ENCODE measurements at regions not wholly inside any gene's neighbourhood (a gene's known extent, or its start where the extent isn't known, plus 50 kb on each side); places are given as distances from the start of the nearest gene placed in this dataset.
"Not testable (repeated sequence)": the region's sequence is repeated elsewhere in the genome, so short reads cannot be mapped to it uniquely, and the experiment has no call there.

DNA sequence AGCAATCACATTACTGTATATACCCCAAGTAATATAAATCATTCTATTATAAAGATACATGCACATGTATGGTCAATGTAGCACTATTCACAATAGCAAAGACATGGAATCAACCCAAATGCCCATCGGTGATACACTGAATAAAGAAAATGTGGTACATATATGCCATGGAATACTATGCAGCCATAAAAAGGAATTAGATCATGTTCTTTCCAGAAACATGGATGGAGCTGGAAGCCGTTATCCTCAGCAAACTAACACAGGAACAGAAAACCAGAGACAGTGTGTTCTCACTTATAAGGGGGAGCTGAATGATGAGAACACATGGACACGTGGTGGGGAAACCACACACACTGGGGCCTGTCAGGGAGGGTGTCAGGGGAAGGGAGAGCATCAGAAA, 1180.9 kb downstream of the REEP3 start:
- not testable (repeated sequence) for DNase-seq (ENCODE audit: low read depth in 2 of 2)

DNA sequence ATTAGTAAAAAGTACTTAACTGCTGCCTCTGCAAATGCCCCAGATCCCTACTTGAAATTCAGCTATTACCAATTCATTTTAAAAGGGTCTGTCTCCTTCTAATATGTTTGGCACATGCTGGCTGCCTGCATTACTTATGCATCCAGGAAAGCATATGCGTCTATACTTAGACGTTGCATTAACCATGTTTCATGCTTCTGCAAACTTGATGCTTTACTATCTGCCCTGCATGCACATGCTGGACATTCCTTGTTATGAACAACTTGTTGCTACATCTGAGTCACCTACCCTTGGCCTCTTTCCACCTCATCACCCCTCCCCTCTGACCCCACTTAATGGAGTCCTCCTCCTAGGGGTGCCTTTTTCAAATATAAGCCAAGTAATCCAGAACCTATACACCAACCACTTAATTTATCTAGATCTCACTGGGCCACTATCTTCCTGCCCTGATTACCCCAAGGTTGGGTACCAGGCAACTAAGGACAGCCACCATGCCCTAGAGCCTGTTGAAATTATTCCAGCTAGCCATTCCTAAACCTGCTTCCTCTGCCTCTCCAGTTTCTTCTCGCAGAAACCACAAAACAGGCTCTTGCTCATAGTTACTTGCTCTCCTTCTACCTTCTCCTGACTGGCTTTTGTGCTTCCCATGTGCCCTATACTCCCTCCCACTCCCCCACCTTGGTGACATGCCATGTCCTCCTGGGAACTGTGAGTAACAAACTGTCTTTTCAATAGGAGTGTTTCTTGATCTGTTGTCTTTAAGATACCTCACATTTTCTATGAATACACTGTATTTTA, 1187.9 kb downstream of the REEP3 start:
- no peak for DNase-seq (ENCODE audit: low read depth in 2 of 2)

DNA sequence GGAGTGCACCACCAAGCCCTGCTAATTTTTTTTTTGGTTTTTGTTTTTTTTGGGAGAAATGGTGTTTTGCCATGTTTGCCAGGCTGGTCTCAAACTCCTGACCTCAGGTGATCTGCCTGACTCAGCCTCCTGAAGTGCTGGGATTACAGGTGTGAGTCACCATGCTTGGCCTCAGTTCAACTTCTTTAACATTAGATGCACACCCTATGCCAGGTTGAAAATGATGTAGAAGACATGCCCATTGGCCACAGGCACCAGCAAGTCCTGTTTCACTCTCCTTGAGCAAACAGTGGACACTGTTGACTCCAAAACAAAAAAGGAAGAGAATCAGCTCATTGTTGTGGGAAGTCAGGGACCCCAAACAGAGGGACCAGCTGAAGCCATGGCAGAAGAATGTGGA, 1205.3 kb downstream of the REEP3 start:
- no peak for DNase-seq (ENCODE audit: low read depth in 2 of 2)

DNA sequence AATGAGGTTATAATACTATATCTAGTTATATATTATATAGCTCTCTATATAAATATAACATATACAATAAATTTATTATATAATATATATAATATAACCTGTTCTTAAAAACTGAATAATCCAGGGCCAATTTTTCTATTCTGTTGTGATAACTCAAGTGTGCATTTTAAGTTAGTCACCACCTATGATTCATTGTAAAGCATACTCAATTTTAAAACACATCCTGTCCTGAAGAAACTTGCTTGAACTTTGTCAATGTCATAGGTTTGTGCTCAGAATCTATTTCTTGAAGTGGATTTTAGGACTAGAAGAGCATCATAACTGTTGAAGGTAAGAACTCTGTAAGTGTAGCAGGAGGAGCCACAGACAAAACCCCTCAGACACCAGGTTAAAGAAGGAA, 1209.8 kb downstream of the REEP3 start:
- no peak for DNase-seq (ENCODE audit: low read depth in 2 of 2)

DNA sequence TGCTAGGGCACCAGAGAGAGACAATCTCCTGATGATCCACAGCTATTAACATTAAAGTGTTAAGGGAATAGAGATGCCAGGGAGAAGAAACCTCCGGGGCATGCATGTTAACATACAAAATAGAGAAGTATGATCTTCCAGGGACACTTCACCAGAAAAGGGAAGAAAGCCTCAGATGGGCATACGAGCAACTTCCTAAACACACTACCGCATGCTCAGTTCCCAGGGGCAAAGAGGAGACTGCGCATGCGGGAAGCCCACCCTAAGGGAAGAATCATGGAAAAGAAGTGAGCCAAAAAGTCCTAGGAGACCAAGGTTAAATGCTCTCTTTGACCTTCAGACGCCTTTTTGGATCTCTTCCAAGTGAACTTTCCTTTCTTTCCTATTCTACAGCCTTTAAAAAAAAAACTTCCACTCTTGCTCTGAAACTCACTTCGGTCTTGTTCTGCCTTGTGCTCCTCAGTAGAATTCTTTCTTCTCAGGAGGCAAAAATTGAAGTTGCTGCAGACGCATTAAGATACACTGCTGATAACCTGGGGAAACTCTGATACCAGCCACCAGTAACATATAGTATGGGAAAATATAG, 1211.3 kb downstream of the REEP3 start:
- DNase-seq (ENCODE audit: low read depth in 2 of 2) = no peak

DNA sequence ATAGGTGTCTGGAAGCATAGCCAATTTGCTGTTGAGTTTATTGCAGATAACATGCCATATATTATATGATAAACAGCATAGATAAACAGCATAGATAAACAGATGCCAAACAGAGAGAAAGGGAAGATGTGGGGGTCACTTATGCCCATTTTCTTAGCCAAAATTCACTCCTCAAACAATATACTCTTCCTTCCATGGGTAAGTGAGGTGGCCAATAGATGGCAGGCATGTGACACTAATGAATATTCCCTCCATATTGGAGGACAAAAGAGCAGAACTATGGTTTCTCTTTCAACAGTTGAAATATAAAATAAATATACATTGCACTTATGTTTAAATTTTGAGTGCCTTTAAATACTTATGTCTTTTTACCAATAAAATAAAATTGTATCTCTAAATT, 1212.8 kb downstream of the REEP3 start:
- peak in 1 of 2 experiments; percentile 0 for DNase-seq (ENCODE audit: low read depth in 2 of 2)

DNA sequence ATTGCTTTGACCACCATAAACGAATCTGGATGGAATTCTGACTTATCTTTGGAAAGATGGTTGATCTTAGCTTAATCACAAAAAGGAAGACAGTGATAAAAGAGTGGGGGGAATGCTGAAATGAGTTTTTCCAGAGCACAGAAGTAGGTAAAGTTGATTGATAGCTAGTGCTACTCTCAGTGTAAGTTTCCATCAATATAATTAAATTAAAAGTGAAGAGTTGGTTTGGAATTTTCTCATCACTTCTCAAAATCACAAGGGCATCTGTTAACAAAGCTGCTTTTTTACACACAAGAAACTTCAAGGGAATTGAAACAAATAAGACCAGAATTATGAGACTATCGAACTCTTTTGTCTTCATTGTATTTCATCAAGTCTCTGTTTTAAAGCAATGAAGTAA, 1217.3 kb downstream of the REEP3 start:
- no peak for DNase-seq (ENCODE audit: low read depth in 2 of 2)

DNA sequence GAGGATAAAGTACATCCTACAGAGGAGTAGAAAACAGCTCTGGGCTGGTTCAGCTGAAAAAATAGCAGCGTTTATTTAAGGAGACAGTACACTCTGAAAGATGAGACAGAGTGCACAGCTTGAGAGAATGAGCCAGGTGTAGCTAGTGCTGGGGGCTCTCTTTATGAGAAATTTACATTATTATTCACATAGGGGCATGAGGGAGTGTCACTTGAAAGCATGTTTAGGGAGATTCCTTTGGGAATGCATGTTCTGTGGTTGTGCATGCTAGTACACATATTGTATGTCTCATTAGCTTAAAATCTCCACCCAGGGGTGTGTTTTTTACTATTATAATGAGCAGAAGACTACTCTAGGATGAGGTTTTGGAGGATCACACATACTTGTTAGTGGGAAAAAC, 1224.4 kb downstream of the REEP3 start:
- no peak for DNase-seq (ENCODE audit: low read depth in 2 of 2)

DNA sequence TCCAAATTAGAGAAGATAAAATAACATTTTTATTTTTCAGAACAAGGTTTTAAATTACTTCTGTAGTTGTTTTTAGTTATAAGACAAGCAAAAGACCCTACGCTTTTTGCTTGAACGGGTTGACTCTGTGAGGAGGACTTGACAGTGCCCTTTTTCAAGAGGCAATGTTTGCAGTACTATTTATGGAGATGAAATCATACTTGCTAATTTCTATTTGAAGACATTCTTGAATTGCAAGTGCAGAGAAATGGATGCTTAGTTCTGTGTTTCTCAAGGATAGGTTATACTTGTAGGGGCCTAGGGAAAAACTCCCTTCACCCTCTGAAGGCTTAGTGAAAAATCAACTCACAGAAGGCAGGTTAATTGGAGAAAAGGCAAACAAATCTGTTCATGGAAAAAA, 1229.5 kb downstream of the REEP3 start:
- DNase-seq (ENCODE audit: low read depth in 2 of 2) = no peak

DNA sequence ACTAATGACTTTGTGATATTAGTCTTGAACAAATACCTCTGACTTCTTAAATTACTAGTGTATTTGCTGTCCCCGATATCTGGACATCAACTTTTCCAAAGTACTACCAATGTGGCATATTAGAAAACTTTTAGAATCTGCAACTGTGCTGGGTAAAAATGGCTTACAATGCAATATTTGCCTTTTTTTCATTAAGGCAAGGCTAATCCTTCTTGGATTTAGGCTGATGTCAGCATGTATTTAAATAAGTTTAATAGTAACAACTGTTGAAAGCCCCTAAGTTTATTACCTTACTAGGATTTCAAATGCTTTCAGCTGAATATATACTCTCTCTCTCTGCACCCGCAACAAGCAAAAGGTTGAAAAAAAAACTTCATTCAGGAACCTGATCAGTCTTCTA, 1232.3 kb downstream of the REEP3 start:
- no peak for DNase-seq (ENCODE audit: low read depth in 2 of 2)

DNA sequence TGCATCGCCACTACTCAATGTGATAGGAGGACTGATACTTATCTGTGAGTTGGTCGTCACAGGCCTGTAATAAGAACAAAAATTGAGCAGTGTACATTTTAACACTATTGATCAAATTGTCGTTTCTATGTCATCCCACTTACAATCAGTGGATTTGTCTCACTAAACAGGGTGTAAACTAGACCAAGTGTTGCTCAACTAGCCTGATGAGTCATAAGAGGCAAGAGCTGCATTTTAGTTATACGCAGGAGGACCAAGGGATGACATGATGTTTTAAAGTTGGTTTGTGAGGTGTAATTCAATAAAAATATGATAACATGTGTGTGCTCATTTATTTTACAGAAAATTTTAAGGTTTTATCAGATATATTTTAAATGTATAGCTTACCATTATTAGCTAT, 1239.2 kb downstream of the REEP3 start:
- no peak for DNase-seq (ENCODE audit: low read depth in 2 of 2)

DNA sequence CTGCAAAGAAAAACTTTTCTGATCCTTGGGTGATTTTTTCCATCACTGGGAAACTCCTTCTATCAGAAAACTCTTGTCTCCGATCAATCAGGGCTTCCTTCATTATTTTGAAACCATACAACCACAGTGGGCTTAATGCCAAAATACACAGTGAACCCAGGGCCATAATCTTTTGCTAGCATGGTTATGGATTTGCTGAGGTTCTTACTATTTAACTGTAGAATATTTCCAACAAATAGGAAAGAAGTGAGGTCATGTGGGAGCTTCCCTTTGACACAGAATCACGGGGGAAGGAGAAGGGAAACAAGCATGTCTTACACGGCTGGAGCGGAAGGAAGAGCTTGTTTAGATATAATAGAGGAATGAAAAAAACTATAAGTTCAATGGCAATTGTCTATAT, 1241.7 kb downstream of the REEP3 start:
- DNase-seq (ENCODE audit: low read depth in 2 of 2) = no peak

DNA sequence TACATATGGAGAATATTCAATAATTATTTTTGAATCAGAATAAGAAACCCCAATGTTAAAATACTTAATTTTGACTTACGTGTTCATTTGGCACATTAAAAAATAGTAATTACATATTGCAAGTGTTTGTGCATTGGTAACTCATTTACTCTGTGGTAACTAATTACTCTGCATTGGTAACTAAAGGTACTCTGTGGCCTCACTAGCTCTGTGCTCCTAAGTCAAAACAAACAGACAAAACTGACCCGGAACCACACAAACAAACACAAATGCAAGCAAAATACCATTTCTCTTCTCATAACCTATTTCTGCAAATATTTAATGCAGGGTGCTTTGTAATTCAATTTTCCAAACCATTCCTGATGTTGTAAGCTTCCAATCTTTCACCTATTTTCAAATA, 1244.3 kb downstream of the REEP3 start:
- no peak for DNase-seq (ENCODE audit: low read depth in 2 of 2)

DNA sequence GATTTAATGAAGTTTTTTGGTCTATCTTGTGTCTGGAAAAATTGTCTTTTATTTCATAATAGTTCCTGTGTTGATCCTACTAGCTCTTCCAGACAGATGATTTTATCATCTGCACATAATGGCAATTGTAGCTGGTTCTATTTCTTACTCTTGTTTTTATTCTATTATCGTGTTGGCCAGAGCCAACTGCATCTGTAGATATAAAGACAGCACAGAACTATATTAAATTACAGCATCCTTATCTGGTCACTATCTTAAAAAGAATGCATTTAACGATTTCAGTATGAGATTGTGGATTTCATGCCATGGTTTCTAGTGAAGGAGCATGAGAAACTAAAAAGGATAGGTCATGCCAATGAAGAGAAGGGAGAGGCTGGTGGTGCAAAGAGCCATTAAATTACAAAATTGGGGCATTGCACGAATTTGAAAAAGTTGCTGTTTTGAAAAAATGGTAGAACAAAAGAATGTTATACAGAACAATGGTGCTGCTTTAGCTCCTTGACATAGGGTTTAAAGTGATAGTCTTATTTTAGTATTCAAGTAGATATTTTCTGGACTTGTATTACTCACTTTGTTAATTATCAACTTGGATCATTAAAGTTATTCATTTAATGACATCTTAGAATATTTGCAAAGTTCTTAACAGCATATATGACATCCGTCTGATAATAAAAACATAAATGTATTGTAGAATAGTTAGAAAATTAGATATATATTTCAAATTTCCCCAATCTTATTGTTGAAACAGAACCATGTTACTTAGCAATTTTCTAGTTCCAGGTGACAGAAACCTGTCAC, 1250.3 kb downstream of the REEP3 start:
- DNase-seq (ENCODE audit: low read depth in 2 of 2) = no peak

DNA sequence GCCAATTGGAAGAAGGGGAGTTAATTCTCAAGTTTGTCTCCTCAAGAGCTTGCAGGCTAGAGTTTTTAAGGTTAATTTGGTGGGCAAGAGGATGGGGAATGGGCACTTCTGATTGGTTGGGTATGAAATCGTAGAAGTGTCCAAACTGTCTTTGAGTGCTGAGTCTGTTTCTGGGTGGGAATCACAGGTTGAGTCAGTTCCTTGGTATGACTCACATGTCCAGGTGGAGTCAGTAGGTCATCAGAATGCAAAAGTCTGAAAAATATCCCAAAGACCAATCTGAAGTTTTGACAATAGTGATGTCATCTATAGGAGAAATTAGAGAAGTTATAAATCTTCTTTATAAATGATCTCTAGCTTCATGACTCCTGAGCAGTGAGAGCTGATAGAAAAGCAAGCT, 1252.2 kb downstream of the REEP3 start:
- no peak for DNase-seq (ENCODE audit: low read depth in 2 of 2)

DNA sequence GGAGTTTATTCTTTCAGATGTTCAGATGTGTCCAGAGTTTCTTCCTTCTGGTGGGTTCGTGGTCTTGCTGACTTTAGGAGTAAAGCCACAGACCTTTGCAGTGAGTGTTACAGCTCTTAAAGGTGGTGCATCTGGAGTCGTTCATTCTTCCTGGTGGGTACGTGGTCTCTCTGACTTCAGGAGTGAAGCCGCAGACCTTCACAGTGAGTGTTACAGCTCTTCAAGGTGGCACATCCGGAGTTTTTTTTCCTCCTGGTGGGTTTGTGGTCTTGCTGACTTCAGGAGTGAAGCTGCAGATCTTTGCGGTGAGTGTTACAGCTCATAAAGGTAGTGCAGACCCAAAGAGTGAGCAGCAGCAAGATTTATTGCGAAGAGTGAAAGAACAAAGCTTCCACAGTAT, 1263.2 kb downstream of the REEP3 start:
- DNase-seq (ENCODE audit: low read depth in 2 of 2) = not testable (repeated sequence)

DNA sequence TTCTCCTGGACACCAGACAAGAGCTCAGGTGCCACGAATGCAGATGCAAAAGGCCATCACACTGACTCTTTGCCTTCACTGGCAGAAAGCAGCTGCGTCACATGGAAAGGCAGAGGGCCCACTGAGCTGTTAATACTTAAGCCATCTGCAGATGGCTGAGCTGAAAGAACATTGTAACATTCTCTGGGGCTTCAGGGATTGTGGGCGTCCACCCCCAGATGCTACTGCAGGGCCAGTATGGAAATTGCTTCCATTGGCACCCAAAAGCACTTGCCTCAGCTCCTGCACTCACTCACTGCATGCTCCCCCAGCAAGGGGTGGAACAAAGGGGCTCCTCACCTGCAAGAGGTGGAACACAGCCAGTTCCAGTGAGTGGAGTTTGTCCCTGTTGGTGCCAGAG, 1264.6 kb downstream of the REEP3 start:
- no peak for DNase-seq (ENCODE audit: low read depth in 2 of 2)

DNA sequence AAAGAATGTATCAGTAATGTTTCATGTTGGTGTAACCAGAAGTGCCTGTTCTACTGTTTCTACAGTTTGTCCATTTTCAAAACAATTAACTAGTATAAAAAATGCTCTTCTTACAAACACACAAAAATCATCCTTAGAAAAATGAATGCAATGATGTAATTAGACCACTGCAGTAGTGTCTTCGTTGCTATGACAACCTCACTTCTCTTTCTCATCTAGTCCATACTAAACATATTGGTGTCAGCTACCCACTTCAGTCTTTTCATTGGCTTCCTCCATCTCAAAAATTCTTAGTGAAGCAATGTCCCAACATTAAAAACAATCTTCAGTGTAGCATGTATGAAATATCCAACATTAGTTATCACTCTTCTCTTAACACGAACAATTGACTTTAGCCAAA, 1265.8 kb downstream of the REEP3 start:
- no peak for DNase-seq (ENCODE audit: low read depth in 2 of 2)

DNA sequence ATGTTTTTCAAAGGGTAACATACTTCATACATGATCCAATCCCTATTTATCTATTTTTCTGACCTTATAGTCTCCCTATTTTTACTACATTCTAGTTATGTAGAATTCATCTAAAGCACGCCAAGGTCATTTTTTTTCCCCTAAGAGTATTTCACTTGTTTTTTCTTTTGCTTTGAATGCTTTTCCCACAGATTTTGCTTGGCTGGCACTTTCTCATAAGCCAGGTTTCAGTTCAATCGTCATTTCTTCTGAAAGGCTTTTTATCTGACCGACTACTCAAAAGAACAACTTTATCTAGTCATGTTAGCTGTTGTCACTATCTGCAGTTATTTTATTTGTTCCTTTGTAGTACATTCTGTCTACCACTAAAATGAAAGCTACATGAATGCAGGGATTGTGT, 1274.6 kb downstream of the REEP3 start:
- DNase-seq (ENCODE audit: low read depth in 2 of 2) = no peak

DNA sequence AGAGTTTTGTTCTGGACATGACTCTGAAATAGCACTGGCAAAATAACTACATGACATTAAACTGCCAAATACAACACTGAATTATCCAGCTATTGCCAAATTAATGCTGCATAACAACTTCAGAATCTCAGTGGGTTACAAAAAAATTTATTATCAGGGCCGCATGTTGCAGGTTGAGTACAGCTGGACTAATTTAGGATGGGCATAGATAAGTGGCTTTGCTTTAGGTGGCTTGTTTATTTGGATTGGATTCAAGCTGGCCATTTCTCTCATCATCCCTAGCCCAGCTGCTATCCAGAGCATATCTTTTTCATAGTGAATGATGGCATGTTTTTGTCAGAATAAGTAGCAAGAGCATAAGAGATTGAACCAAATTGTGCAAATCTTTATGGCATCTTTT, 1277.1 kb downstream of the REEP3 start:
- no peak for DNase-seq (ENCODE audit: low read depth in 2 of 2)

DNA sequence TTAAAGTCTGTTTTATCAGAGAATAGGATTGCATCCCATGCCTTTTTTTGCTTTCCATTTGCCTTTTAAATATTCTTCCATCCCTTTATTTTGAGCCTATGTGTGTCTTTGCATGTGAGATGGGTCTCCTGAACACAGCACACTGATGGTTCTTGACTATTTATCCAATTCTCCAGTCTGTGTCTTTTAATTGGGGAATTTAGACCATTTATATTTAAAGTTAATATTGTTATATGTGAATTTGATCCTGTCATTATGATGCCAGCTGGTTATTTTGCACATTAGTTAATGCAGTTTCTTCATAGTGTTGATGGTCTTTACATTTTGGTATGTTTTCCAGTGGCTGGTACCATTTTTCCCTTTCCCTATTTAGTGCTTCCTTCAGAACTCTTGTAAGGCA, 1287.0 kb downstream of the REEP3 start:
- not testable (repeated sequence) for DNase-seq (ENCODE audit: low read depth in 2 of 2)

DNA sequence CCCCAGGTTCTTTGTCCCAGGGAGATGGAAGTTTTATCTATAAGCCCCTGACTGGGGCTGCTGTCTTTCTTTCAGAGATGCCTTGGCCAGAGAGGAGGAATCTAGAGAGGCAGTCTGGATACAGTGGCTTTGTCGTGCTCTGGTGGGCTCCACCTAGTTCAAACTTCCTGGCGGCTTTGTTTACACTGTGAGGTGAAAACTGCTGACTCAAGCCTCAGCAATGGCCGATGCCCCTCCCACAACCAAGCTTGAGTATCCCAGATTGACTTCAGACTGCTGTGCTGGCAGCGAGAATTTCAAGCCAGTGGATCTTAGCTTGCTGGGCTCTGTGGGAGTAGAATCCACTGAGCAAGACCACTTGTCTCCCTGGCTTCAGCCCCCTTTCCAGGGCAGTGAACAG, 1288.8 kb downstream of the REEP3 start:
- DNase-seq (ENCODE audit: low read depth in 2 of 2) = not testable (repeated sequence)

DNA sequence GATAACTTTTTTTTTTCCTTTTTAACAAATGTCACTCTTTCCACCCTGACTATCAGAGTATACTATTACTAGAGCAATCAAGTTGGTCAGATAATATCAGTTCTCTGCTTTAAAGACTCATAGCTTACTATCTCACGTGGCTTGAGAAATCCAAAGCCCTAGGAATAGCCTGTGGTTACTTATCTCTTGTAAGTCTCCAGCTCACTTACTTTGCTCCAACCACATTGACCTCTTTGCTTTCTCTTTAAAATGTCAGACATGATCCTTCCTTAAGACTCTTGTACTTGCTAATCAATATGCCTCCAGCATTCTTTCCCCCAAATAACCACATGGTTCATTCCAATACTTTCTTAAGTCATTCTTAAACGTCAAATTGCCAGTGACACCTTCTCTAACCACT, 1292.2 kb downstream of the REEP3 start:
- no peak for DNase-seq (ENCODE audit: low read depth in 2 of 2)
